ENCODE measurements at regions not wholly inside any gene's neighbourhood (a gene's known extent, or its start where the extent isn't known, plus 50 kb on each side); places are given as distances from the start of the nearest gene placed in this dataset.
A peak's percentile ranks its signal among the peaks of the same experiment; 100 is the strongest.

GRCh38 chr20:61119794-61120410, 132.2 kb upstream of the CDH4 start:
- no peak overlapping the region for H3K4ac ChIP-seq (ENCODE audit: low read depth, low read length)
- no peak overlapping the region for H2BK15ac ChIP-seq (ENCODE audit: low read depth, low read length)
- H3K14ac ChIP-seq (replicated peaks; ENCODE audit: low read depth, low read length), result no peak overlapping the region
- no peak overlapping the region; the same call in 1 of the 2 replicates for H2BK20ac ChIP-seq (ENCODE audit: low read depth, low read length)
- intact Hi-C loops (cut with micrococcal nuclease), result loop anchor here (1.0 to 10.0 kb wide), 4 partner anchors 109 to 1173 kb away; no protein-coding TSS in a partner anchor
- no CpG with 5 or more reads among the region's 12 CpGs for WGBS, 2 experiments (ENCODE audit: extremely low coverage in 2 of 2, insufficient read length in 1 of 2)
- no peak overlapping the region for H2AK9ac ChIP-seq (replicated peaks; ENCODE audit: low read depth, low read length, poor library complexity)
- H3K27me3 ChIP-seq (ENCODE audit: control insufficient read depth, insufficient read depth, low read length), result no peaks in the 10 kb centered on the region
- H3K27ac ChIP-seq (ENCODE audit: insufficient read depth, low read length), result no peak overlapping the region
- H3K18ac ChIP-seq (ENCODE audit: low read depth, low read length), result no peak overlapping the region
- H2BK5ac ChIP-seq (ENCODE audit: low read depth, low read length, poor library complexity, severe bottlenecking), result no peak overlapping the region
- H3K9ac ChIP-seq (ENCODE audit: low read depth, low read length), result no peak overlapping the region
- in situ Hi-C loops (cut with MboI; ENCODE audit: low sequenced_read_pairs), result loop anchor here (25.0 kb wide), 1 partner anchor 908 kb away; no protein-coding TSS in a partner anchor
- TF ChIP-seq ELK1 (IDR thresholded peaks at IDR 0.05; ENCODE audit: borderline replicate concordance, low read depth, low read length) (no peak), MAZ (IDR thresholded peaks at IDR 0.05; ENCODE audit: borderline replicate concordance, low read depth, low read length) (no peak), MXI1 (IDR thresholded peaks at IDR 0.05; ENCODE audit: borderline replicate concordance, low read depth, low read length) (no peak), RCOR1 (IDR thresholded peaks at IDR 0.05; ENCODE audit: insufficient replicate concordance, low read length) (no peak), CHD1 (IDR thresholded peaks at IDR 0.05; ENCODE audit: low read depth, low read length) (no peak), POLR2A (IDR thresholded peaks at IDR 0.05; ENCODE audit: low read depth, low read length) (no peak), USF2 (IDR thresholded peaks at IDR 0.05; ENCODE audit: low read depth, low read length) (no peak), CTCF (conservative IDR thresholded peaks at IDR 0.05; ENCODE audit: low read depth, low read length) (no peak), SMC3 (IDR thresholded peaks at IDR 0.05; ENCODE audit: low read depth, low read length) (no peak), BHLHE40 (IDR thresholded peaks at IDR 0.05; ENCODE audit: low read depth, low read length) (no peak), FOS (IDR thresholded peaks at IDR 0.05; ENCODE audit: low read depth, low read length) (no peak), MAFK (IDR thresholded peaks at IDR 0.05; ENCODE audit: low read depth, low read length) (no peak), NFE2L2 (IDR thresholded peaks at IDR 0.05; ENCODE audit: low read depth, low read length) (no peak), RFX5 (IDR thresholded peaks at IDR 0.05; ENCODE audit: low read depth, low read length) (no peak), RAD21 (IDR thresholded peaks at IDR 0.05; ENCODE audit: low read length) (no peak), CEBPB (IDR thresholded peaks at IDR 0.05; ENCODE audit: low read depth, low read length) (no peak)
- H2BK120ac ChIP-seq (ENCODE audit: low read depth, low read length), result no peak overlapping the region
- no peak overlapping the region for H3K4me3 ChIP-seq (ENCODE audit: insufficient read depth, low read depth, low read length)
- H3K9me1 ChIP-seq (ENCODE audit: insufficient read depth, low read length), result no peaks in the 10 kb centered on the region
- H2AFZ ChIP-seq (replicated peaks; ENCODE audit: low read length, poor library complexity), result no peak overlapping the region
- DNase-seq (no peak), ATAC-seq (ENCODE audit: low read depth) (no peak)
- no peaks in the 10 kb centered on the region for H3K9me3 ChIP-seq (ENCODE audit: control insufficient read depth, insufficient read depth, low read length)
- no peaks in the 10 kb centered on the region for H3K36me3 ChIP-seq (ENCODE audit: control insufficient read depth, insufficient read depth, low read length)
- 0 out of 2 replicates have a peak overlapping the region, but pooled peaks have one; percentile 8 for H4K91ac ChIP-seq (ENCODE audit: insufficient read depth, low read depth, low read length)
- no peak overlapping the region for H3K4me2 ChIP-seq (ENCODE audit: low read depth, low read length)
- no TSS peak for BruUV-seq (replicated peaks)
- no peak overlapping the region for H2AK5ac ChIP-seq (ENCODE audit: low read depth, low read length)
- H4K20me1 ChIP-seq (ENCODE audit: insufficient read depth, low read length), result no peaks in the 10 kb centered on the region
- ChIA-PET CTCF (interaction anchor here (0.5 kb wide), 1 partner anchor 136 kb away, joined by 3 read pairs; no protein-coding TSS in a partner anchor), POLR2A (ENCODE audit: unreplicated experiment) (no interaction called here)
- no peak overlapping the region for H3K23ac ChIP-seq (ENCODE audit: low read depth, low read length)
- H3K56ac ChIP-seq (ENCODE audit: extremely low read depth, insufficient read depth, low read length), result no peak overlapping the region
- dilution Hi-C loops (cut with HindIII; ENCODE audit: low sequenced_read_pairs, unreplicated experiment), result no loop called here
- H4K8ac ChIP-seq (ENCODE audit: low read depth in 2 of 2, low read length in 2 of 2), result no peak overlapping the region
- H3K4me1 ChIP-seq (ENCODE audit: control insufficient read depth, insufficient read depth, low read length), result no peaks in the 10 kb centered on the region
- H4K5ac ChIP-seq (ENCODE audit: low read depth, low read length), result no peak overlapping the region
- H3K79me1 ChIP-seq (ENCODE audit: low read depth in 1 of 2, low read length in 2 of 2), result no peaks in the 10 kb centered on the region
